CD4-positive, alpha-beta T cell (primary cell): ENCODE measurements at regions not wholly inside any gene's neighbourhood (a gene's known extent, or its start where the extent isn't known, plus 50 kb on each side); places are given as distances from the start of the nearest gene placed in this dataset.

Experiments
- ATAC-seq: fragments of 200-7000 bp; cut with Tn5 transposase; one replicate; pipeline ENCODE4 v1.10.0; 2022; ENCODE audit warnings: mild to moderate bottlenecking; ENCODE audit not compliant: poor library complexity
- CTCF ChIA-PET: fragments of 350-600 bp; sonication (Branson Sonifier 250); formaldehyde crosslinking; loops from one replicate; lab custom pipeline; 2021; ENCODE audit warnings: antibody characterized with exemption, inconsistent platforms; lab: Charles Lee
- POLR2A ChIA-PET: fragments of 350-600 bp; sonication (Branson Sonifier 250); formaldehyde crosslinking; loops from one replicate; lab custom pipeline; 2021; ENCODE audit warnings: antibody characterized with exemption, inconsistent platforms; lab: Charles Lee
- DNase-seq, 14 experiments: peaks; one replicate each; pipeline ENCODE4 v3.0.0-alpha.2; 2013 to 2020; ENCODE audit warnings: mixed read lengths in 2 of 14
- H3K27ac ChIP-seq, 2 donors: one replicate each; pipeline versions ENCODE4 v1.5.1 to v1.7.0; 2013; ENCODE audit warnings: low read length in 2 of 2, low read depth in 1 of 2, mild to moderate bottlenecking in 1 of 2
- H3K27me3 ChIP-seq, 2 experiments: 1 replicate in 1 of 2; 2 replicates in 1 of 2; pipeline versions ENCODE4 v1.6.1 to v1.7.0; 2013; ENCODE audit warnings: low read length in 2 of 2, control low read depth in 1 of 2, mild to moderate bottlenecking in 1 of 2, moderate library complexity in 1 of 2; ENCODE audit not compliant: insufficient read depth in 2 of 2, control insufficient read depth in 1 of 2
- H3K36me3 ChIP-seq: one replicate; pipeline ENCODE4 v1.6.1; 2013; ENCODE audit warnings: low read length, control low read depth; ENCODE audit not compliant: insufficient read depth
- H3K4me1 ChIP-seq: one replicate; pipeline ENCODE4 v1.6.1; 2013; ENCODE audit warnings: low read length, control low read depth; ENCODE audit not compliant: insufficient read depth
- H3K4me3 ChIP-seq: one replicate; pipeline ENCODE4 v1.5.1; 2013; ENCODE audit warnings: mild to moderate bottlenecking, low read length, moderate library complexity
- H3K9me3 ChIP-seq, 2 experiments: 1 replicate in 1 of 2; 2 replicates in 1 of 2; pipeline versions ENCODE4 v1.6.1 to v1.7.0; 2013; ENCODE audit warnings: low read length in 2 of 2, mild to moderate bottlenecking in 2 of 2, control low read depth in 1 of 2, moderate library complexity in 1 of 2; ENCODE audit not compliant: control insufficient read depth in 1 of 2, insufficient read depth in 1 of 2
- H3K27ac Mint-ChIP-seq: one replicate; pipeline ENCODE4 v1.8.0; 2020; ENCODE audit warnings: mixed read lengths
- H3K27me3 Mint-ChIP-seq: one replicate; pipeline ENCODE4 v1.8.0; 2021; ENCODE audit warnings: mixed read lengths
- H3K36me3 Mint-ChIP-seq: one replicate; pipeline ENCODE4 v1.8.0; 2021; ENCODE audit warnings: low read depth, mixed read lengths
- H3K4me1 Mint-ChIP-seq: one replicate; pipeline ENCODE4 v1.8.0; 2021; ENCODE audit warnings: low read depth, mixed read lengths
- H3K4me3 Mint-ChIP-seq: one replicate; pipeline ENCODE4 v1.8.0; 2020; ENCODE audit warnings: mild to moderate bottlenecking, mixed read lengths
- H3K9me3 Mint-ChIP-seq: one replicate; pipeline ENCODE4 v1.8.0; 2020; ENCODE audit warnings: mixed read lengths
- CTCF ChIP-seq: fragments of 200-600 bp; IDR thresholded peaks from one replicate; pipeline ENCODE4 v1.8.0; 2022; ENCODE audit warnings: antibody characterized with exemption, mild to moderate bottlenecking
- intact Hi-C, 2 experiments: fragments of 100-400 bp; cut with DNase I in 1 of 2; cut with micrococcal nuclease in 1 of 2; formaldehyde crosslinking; loops; one replicate each; pipeline versions ENCODE4 v1.15.1 to v1.9.0; 2023 to 2025; cut with DNase I, micrococcal nuclease

- no peak overlapping the region for H3K27ac Mint-ChIP-seq
- H3K9me3 Mint-ChIP-seq, result no peaks in the 10 kb centered on the region
- TF ChIP-seq CTCF, result no peak
- H3K4me3 ChIP-seq, result no peak overlapping the region
- POLR2A ChIA-PET, result no interaction called here
- no peaks in the 10 kb centered on the region for H3K36me3 ChIP-seq
- H3K27me3 ChIP-seq, result no peaks in the 10 kb centered on the region
- no peak for ATAC-seq
- no peaks in the 10 kb centered on the region for H3K36me3 Mint-ChIP-seq
- H3K4me1 ChIP-seq, result no peaks in the 10 kb centered on the region
- DNase-seq, result no peak
- CTCF ChIA-PET, result no interaction called here
- H3K4me3 Mint-ChIP-seq, result no peak overlapping the region
- no peaks in the 10 kb centered on the region for H3K9me3 ChIP-seq
- H3K27ac ChIP-seq, result no peak overlapping the region
- no peaks in the 10 kb centered on the region for H3K27me3 Mint-ChIP-seq
- no peaks in the 10 kb centered on the region for H3K4me1 Mint-ChIP-seq
- intact Hi-C loops, result no loop called here
Measured at GRCh38 chr21:28439788-28440187, 552.9 kb downstream of the LTN1 start.

GRCh38 chr21:28439251-28439650, 553.4 kb downstream of the LTN1 start:
- Mint-ChIP-seq H3K27me3 (no peaks in the 10 kb centered on the region), H3K36me3 (no peaks in the 10 kb centered on the region), H3K4me1 (no peaks in the 10 kb centered on the region), H3K9me3 (no peaks in the 10 kb centered on the region), H3K4me3 (no peak overlapping the region), H3K27ac (no peak overlapping the region)
- ChIA-PET POLR2A (no interaction called here), CTCF (no interaction called here)
- H3K36me3 ChIP-seq, result no peaks in the 10 kb centered on the region
- ATAC-seq, result no peak
- no peaks in the 10 kb centered on the region for H3K9me3 ChIP-seq
- no peak for DNase-seq
- TF ChIP-seq CTCF, result no peak
- no peak overlapping the region for H3K27ac ChIP-seq
- no peaks in the 10 kb centered on the region for H3K27me3 ChIP-seq
- intact Hi-C loops, result no loop called here
- no peak overlapping the region for H3K4me3 ChIP-seq
- no peaks in the 10 kb centered on the region for H3K4me1 ChIP-seq

GRCh38 chr21:28437061-28437460, 555.6 kb downstream of the LTN1 start:
- no peak for ATAC-seq
- intact Hi-C loops, result no loop called here
- ChIA-PET POLR2A (no interaction called here), CTCF (no interaction called here)
- Mint-ChIP-seq H3K36me3 (no peaks in the 10 kb centered on the region), H3K9me3 (no peaks in the 10 kb centered on the region), H3K4me3 (no peak overlapping the region), H3K27me3 (no peaks in the 10 kb centered on the region), H3K27ac (no peak overlapping the region), H3K4me1 (no peaks in the 10 kb centered on the region)
- no peak for DNase-seq
- no peak for TF ChIP-seq CTCF
- Histone ChIP-seq H3K27me3 (no peaks in the 10 kb centered on the region), H3K4me3 (no peak overlapping the region), H3K9me3 (no peaks in the 10 kb centered on the region), H3K4me1 (no peaks in the 10 kb centered on the region), H3K36me3 (no peaks in the 10 kb centered on the region), H3K27ac (no peak overlapping the region)
